K562 (cell line): ENCODE measurements at regions not wholly inside any gene's neighbourhood (a gene's known extent, or its start where the extent isn't known, plus 50 kb on each side); places are given as distances from the start of the nearest gene placed in this dataset.

ENCODE experiments used
- ATAC-seq: fragments of 200-7000 bp; cut with Tn5 transposase; 3 replicates; pipeline ENCODE4 v1.9.1; 2020; ENCODE audit warnings: moderate library complexity
- BruUV-seq: library from RNA; stranded (reverse); fragments of 400-500 nt; replicated peaks from 2 replicates; lab custom pipeline; 2021; lab: Mats Ljungman, UMichigan
- CTCF ChIA-PET: fragments of 300-600 bp; formaldehyde crosslinking; extraction: SDS; loops from one replicate; lab custom pipeline; 2021; ENCODE audit warnings: low intra/inter-chr PET ratio; lab: Yijun Ruan, JAX
- POLR2A ChIA-PET: fragments of 300-600, 350-650 bp; sonication (Branson Sonifier 250); formaldehyde crosslinking; extraction: SDS; loops from one replicate; lab custom pipeline; 2021; ENCODE audit warnings: antibody characterized with exemption, inconsistent platforms; lab: Yijun Ruan, JAX
- DNase-seq, 4 experiments: peaks; one replicate each; pipeline versions ENCODE4 v3.0.0 to v3.0.0-alpha.2; 2011 to 2018; ENCODE audit warnings: low spot score in 3 of 4, mixed read lengths in 3 of 4; ENCODE audit errors: extremely low read depth in 1 of 4
- FAIRE-seq: peaks from 2 replicates; lab custom pipeline; 2011; peaks lifted over from hg19 to GRCh38; lab: Jason Lieb, UNC
- H2AFZ ChIP-seq: 2 replicates; pipeline ENCODE4 v1.6.0; 2011; ENCODE audit warnings: low read depth, low read length, control low read depth, inconsistent platforms
- H3K27ac ChIP-seq: fragments of 200-600 bp; 3 replicates; pipeline ENCODE4 v1.8.0; 2011; ENCODE audit warnings: low read depth, mild to moderate bottlenecking, control low read depth, inconsistent platforms, low read length, moderate library complexity, mixed read lengths; ENCODE audit errors: extremely low read depth
- H3K27me3 ChIP-seq, 2 experiments: fragments of 300-600 bp in 1 of 2; 2 replicates in 1 of 2; 3 replicates in 1 of 2; pipeline versions ENCODE4 v1.6.0 to v1.8.0; 2011; ENCODE audit warnings: inconsistent platforms in 2 of 2, low read length in 2 of 2, mild to moderate bottlenecking in 1 of 2, mixed read lengths in 1 of 2, moderate library complexity in 1 of 2; ENCODE audit not compliant: control insufficient read depth in 2 of 2, insufficient read depth in 2 of 2
- H3K36me3 ChIP-seq: fragments of 300-600 bp; 3 replicates; pipeline ENCODE4 v1.8.0; 2011; ENCODE audit warnings: mild to moderate bottlenecking, low read length, inconsistent platforms; ENCODE audit not compliant: control insufficient read depth, insufficient read depth
- H3K4me1 ChIP-seq, 2 experiments: fragments of 200-600 bp in 1 of 2; replicated peaks in 1 of 2; 2 replicates in 1 of 2; 3 replicates in 1 of 2; pipeline versions ENCODE4 v1.5.1 to v1.8.0; 2011; ENCODE audit warnings: inconsistent platforms in 2 of 2, low read length in 2 of 2, mild to moderate bottlenecking in 1 of 2, mixed read lengths in 1 of 2, moderate library complexity in 1 of 2; ENCODE audit not compliant: control insufficient read depth in 2 of 2, insufficient read depth in 2 of 2
- H3K4me2 ChIP-seq: 2 replicates; pipeline ENCODE4 v1.6.1; 2011; ENCODE audit warnings: low read length, control low read depth, inconsistent platforms, mixed read lengths; ENCODE audit not compliant: insufficient read depth
- H3K4me3 ChIP-seq: fragments of 200-600 bp; sonication (generic), shearing (Covaris generic); 2 replicates; pipeline ENCODE4 v1.5.1; 2016; ENCODE audit warnings: control low read depth, inconsistent platforms
- H3K79me2 ChIP-seq: fragments of 200-600 bp; 3 replicates; pipeline ENCODE4 v1.8.0; 2011; ENCODE audit warnings: low read length, inconsistent platforms; ENCODE audit not compliant: control insufficient read depth, insufficient read depth
- H3K9ac ChIP-seq, 2 experiments: 2 replicates each; pipeline versions ENCODE4 v1.6.0 to v1.6.1; 2011; ENCODE audit warnings: low read depth in 2 of 2, low read length in 2 of 2, control low read depth in 1 of 2, inconsistent platforms in 1 of 2, mild to moderate bottlenecking in 1 of 2, mixed read lengths in 1 of 2; ENCODE audit not compliant: insufficient read depth in 1 of 2
- H3K9me1 ChIP-seq: one replicate; pipeline ENCODE4 v1.6.0; 2011; ENCODE audit warnings: inconsistent platforms, mild to moderate bottlenecking, low read length, moderate library complexity; ENCODE audit not compliant: control insufficient read depth, insufficient read depth
- H3K9me3 ChIP-seq: replicated peaks from 2 replicates; pipeline ENCODE4 v1.5.1; 2011; ENCODE audit warnings: low read depth, low read length, inconsistent platforms; ENCODE audit not compliant: control insufficient read depth, insufficient read depth
- H4K20me1 ChIP-seq: replicated peaks from 2 replicates; pipeline ENCODE4 v1.6.1; 2011; ENCODE audit warnings: low read length, inconsistent platforms, mixed read lengths; ENCODE audit not compliant: control insufficient read depth, insufficient read depth
- CBFA2T2 ChIP-seq: fragments of 450-650 bp; conservative IDR thresholded peaks from 2 replicates; pipeline ENCODE4 v1.6.1; 2017; ENCODE audit warnings: mild to moderate bottlenecking
- FOXA3 ChIP-seq, 2 experiments: fragments of 450-650 bp in 1 of 2; sonication (generic) in 1 of 2; formaldehyde crosslinking; IDR thresholded peaks in 1 of 2; conservative IDR thresholded peaks in 1 of 2; 2 replicates each; pipeline versions ENCODE4 v1.4.0 to v1.8.0; 2020 to 2022; ENCODE audit warnings: mild to moderate bottlenecking in 2 of 2, missing genetic modification reagents in 1 of 2
- GATAD2B ChIP-seq: fragments of 450-650 bp; IDR thresholded peaks from 2 replicates; pipeline ENCODE4 v1.6.1; 2017; ENCODE audit warnings: mild to moderate bottlenecking, borderline replicate concordance
- NR0B1 ChIP-seq: fragments of 450-650 bp; IDR thresholded peaks from one replicate; pipeline ENCODE4 v1.6.1; 2018; ENCODE audit warnings: mild to moderate bottlenecking, moderate library complexity; ENCODE audit not compliant: partially characterized antibody
- PREB ChIP-seq: sonication (generic); formaldehyde crosslinking; IDR thresholded peaks from 2 replicates; pipeline ENCODE4 v1.8.1; 2023; ENCODE audit warnings: mild to moderate bottlenecking, missing genetic modification reagents
- THAP12 ChIP-seq: fragments of 250-450 bp; sonication (Bioruptor Pico); IDR thresholded peaks from 2 replicates; pipeline ENCODE4 v1.9.0; 2021; ENCODE audit warnings: mild to moderate bottlenecking, inconsistent platforms
- U2AF2 ChIP-seq: fragments of 200-400 bp; formaldehyde crosslinking; optimal IDR thresholded peaks from 2 replicates; pipeline ENCODE3; 2017; ENCODE audit warnings: low read depth, mild to moderate bottlenecking, low read length
- ZNF699 ChIP-seq: fragments of 250-450 bp; sonication (Bioruptor Pico); IDR thresholded peaks from 2 replicates; pipeline ENCODE4 v1.8.0; 2021; ENCODE audit warnings: mild to moderate bottlenecking, moderate library complexity; ENCODE audit not compliant: insufficient replicate concordance
- ZNF780A ChIP-seq: fragments of 250-450 bp; sonication (Bioruptor Pico); IDR thresholded peaks from 2 replicates; pipeline ENCODE4 v1.5.0; 2021; ENCODE audit warnings: mild to moderate bottlenecking
- ZNF785 ChIP-seq: fragments of 250-450 bp; sonication (Bioruptor Pico); IDR thresholded peaks from 2 replicates; pipeline ENCODE4 v1.4.0; 2020; ENCODE audit warnings: mild to moderate bottlenecking
- ZNF830 ChIP-seq: fragments of 250-450 bp; sonication (Bioruptor Pico); IDR thresholded peaks from 2 replicates; pipeline ENCODE4 v1.5.0; 2021; ENCODE audit warnings: mild to moderate bottlenecking
- WGBS: fragments of 100-300 bp; shearing (Covaris generic); methylation state at CpG from one replicate; pipeline ENCODE4 v1.1.6; 2016; ENCODE audit warnings: low coverage, mixed read lengths; ENCODE audit not compliant: insufficient coverage; ENCODE audit errors: missing lambda C conversion rate; 5-methylcytosine and 5-hydroxymethylcytosine counted together
- in situ Hi-C: fragments of 300-500 bp; cut with MboI; formaldehyde crosslinking; loops from 4 replicates; pipeline ENCODE4 v1.15.0; 2018; ENCODE audit warnings: inconsistent platforms, mixed read lengths
- intact Hi-C: fragments of 100-400 bp; cut with micrococcal nuclease; formaldehyde crosslinking; loops from 2 replicates; pipeline ENCODE4 v1.14.2; 2022

- WGBS = 0% methylated on average over 2 of the region's 2 CpGs
- H3K4me2 ChIP-seq = no peak overlapping the region
- no peak overlapping the region for H2AFZ ChIP-seq
- no peak for FAIRE-seq
- no peak overlapping the region for H3K27ac ChIP-seq
- H3K4me3 ChIP-seq = no peak overlapping the region
- no peaks in the 10 kb centered on the region for H3K9me1 ChIP-seq
- H3K4me1 ChIP-seq = no peaks in the 10 kb centered on the region
- CTCF ChIA-PET = no interaction called here
- H3K36me3 ChIP-seq = no peaks in the 10 kb centered on the region
- POLR2A ChIA-PET = no interaction called here
- no peaks in the 10 kb centered on the region for H4K20me1 ChIP-seq
- H3K9ac ChIP-seq = no peak overlapping the region
- H3K27me3 ChIP-seq = no peaks in the 10 kb centered on the region
- no peaks in the 10 kb centered on the region for H3K9me3 ChIP-seq
- BruUV-seq = no TSS peak
- H3K79me2 ChIP-seq = no peaks in the 10 kb centered on the region
- in situ Hi-C loops = no loop called here
- no peak for ATAC-seq
- DNase-seq = no peak
- TF ChIP-seq ZNF780A (CRISPR knock-in tag) = no peak
- no peak for TF ChIP-seq THAP12
- no peak for TF ChIP-seq ZNF699 (CRISPR knock-in tag)
- no peak for TF ChIP-seq FOXA3 (CRISPR knock-in tag; conservative IDR thresholded peaks at IDR 0.05 in 1 of 2, IDR thresholded peaks at IDR 0.05 in 1 of 2)
- no peak for TF ChIP-seq CBFA2T2
- no peak for TF ChIP-seq U2AF2
- TF ChIP-seq ZNF785 (CRISPR knock-in tag) = no peak
- TF ChIP-seq PREB (CRISPR knock-in tag) = no peak
- no peak for TF ChIP-seq NR0B1
- TF ChIP-seq ZNF830 = no peak
- no peak for TF ChIP-seq GATAD2B
- TF ChIP-seq, all 486 proteins: peak for 0
- intact Hi-C loops = no loop called here
Measured at GRCh38 chr9:118651511-118651910, 717.7 kb downstream of the BRINP1 start.
